OCI-LY1 (cell line): ENCODE measurements at regions not wholly inside any gene's neighbourhood (a gene's known extent, or its start where the extent isn't known, plus 50 kb on each side); places are given as distances from the start of the nearest gene placed in this dataset.

Experiments used
- H2AFZ ChIP-seq: fragments of 200-600 bp; sonication (generic), shearing (Covaris generic); 2 replicates; pipeline ENCODE4 v1.6.0; 2014; ENCODE audit warnings: antibody characterized with exemption, mild to moderate bottlenecking, low read length
- H3F3A ChIP-seq: fragments of 200-600 bp; sonication (generic), shearing (Covaris generic); 2 replicates; pipeline ENCODE4 v1.6.0; 2014; ENCODE audit warnings: mild to moderate bottlenecking, antibody characterized with exemption, low read length, moderate library complexity; ENCODE audit not compliant: insufficient read depth
- H3K27ac ChIP-seq: fragments of 200-600 bp; sonication (generic); 2 replicates; pipeline ENCODE4 v1.5.1; 2014; ENCODE audit warnings: low read length, mixed run types, mild to moderate bottlenecking, low read depth; ENCODE audit not compliant: poor library complexity, severe bottlenecking
- H3K27me3 ChIP-seq: fragments of 200-600 bp; sonication (generic); 2 replicates; pipeline ENCODE4 v1.6.0; 2014; ENCODE audit warnings: antibody characterized with exemption, mild to moderate bottlenecking, low read length, moderate library complexity; ENCODE audit not compliant: insufficient read depth
- H3K36me3 ChIP-seq: fragments of 200-600 bp; sonication (generic); 2 replicates; pipeline ENCODE4 v1.6.1; 2014; ENCODE audit warnings: mild to moderate bottlenecking, antibody characterized with exemption, low read length, moderate library complexity, mixed read lengths; ENCODE audit not compliant: insufficient read depth
- H3K4me1 ChIP-seq: fragments of 200-600 bp; sonication (generic); 2 replicates; pipeline ENCODE4 v1.5.1; 2014; ENCODE audit warnings: mild to moderate bottlenecking, low read length, moderate library complexity; ENCODE audit not compliant: insufficient read depth, severe bottlenecking
- H3K4me2 ChIP-seq: fragments of 200-600 bp; sonication (generic), shearing (Covaris generic); 2 replicates; pipeline ENCODE4 v1.6.1; 2014; ENCODE audit warnings: low read length
- H3K4me3 ChIP-seq: fragments of 200-600 bp; sonication (generic); 2 replicates; pipeline ENCODE4 v1.5.1; 2014; ENCODE audit warnings: low read length, low read depth, mild to moderate bottlenecking, mixed read lengths; ENCODE audit not compliant: poor library complexity, severe bottlenecking
- H3K79me2 ChIP-seq: fragments of 200-600 bp; shearing (Covaris generic); 2 replicates; pipeline ENCODE4 v1.6.1; 2016; ENCODE audit warnings: mixed run types, low read length, mixed read lengths; ENCODE audit not compliant: insufficient read depth
- H3K9ac ChIP-seq: fragments of 200-600 bp; sonication (generic), shearing (Covaris generic); 2 replicates; pipeline ENCODE4 v1.6.1; 2014; ENCODE audit warnings: mild to moderate bottlenecking, low read length, mixed read lengths
- H3K9me2 ChIP-seq: fragments of 200-600 bp; sonication (generic), shearing (Covaris generic); 2 replicates; pipeline ENCODE4 v1.6.1; 2014; ENCODE audit warnings: low read depth, mild to moderate bottlenecking, low read length, mixed read lengths
- H3K9me3 ChIP-seq: fragments of 200-600 bp; shearing (Covaris generic); 2 replicates; pipeline ENCODE4 v1.6.1; 2014; ENCODE audit warnings: low read length, mixed read lengths
- H4K20me1 ChIP-seq: fragments of 200-600 bp; sonication (generic), shearing (Covaris generic); 2 replicates; pipeline ENCODE4 v1.6.0; 2016; ENCODE audit warnings: mild to moderate bottlenecking, low read length; ENCODE audit not compliant: insufficient read depth
- EZH2 ChIP-seq: fragments of 200-600 bp; sonication (generic), shearing (Covaris generic); IDR thresholded peaks from 2 replicates; pipeline ENCODE4 v1.8.0; 2017; ENCODE audit warnings: borderline replicate concordance, mixed run types, mild to moderate bottlenecking, antibody characterized with exemption, low read length, moderate library complexity, mixed read lengths
- TF ChIP-seq, protein P1 (sequence below): fragments of 200-600 bp; sonication (generic), shearing (Covaris generic); IDR thresholded peaks from 2 replicates; pipeline ENCODE4 v1.5.1; 2017; ENCODE audit warnings: mild to moderate bottlenecking, antibody characterized with exemption, low read length, moderate library complexity, mixed read lengths

DNA sequence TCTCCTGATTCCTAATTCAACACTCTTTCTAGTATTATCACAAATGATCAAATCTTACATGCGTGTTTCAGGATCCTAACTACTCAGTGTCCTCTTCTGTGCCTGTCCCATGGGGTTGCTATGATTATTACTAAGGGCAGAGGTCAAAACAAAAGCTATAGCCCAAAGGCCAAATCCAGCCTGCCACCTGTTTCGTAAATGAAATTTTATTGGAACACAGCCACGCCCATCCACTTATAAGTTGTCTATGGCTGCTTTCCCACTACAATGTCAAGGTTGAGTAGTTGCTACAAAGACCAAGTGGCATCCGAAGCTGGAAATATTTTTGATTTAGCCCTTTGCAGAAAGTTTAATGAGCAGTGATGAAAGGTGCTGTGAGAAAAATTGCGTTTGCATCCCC lies 336.6 kb downstream of the TMEM114 start:
- TF ChIP-seq EZH2, result no peak
- TF ChIP-seq, protein P1, sequence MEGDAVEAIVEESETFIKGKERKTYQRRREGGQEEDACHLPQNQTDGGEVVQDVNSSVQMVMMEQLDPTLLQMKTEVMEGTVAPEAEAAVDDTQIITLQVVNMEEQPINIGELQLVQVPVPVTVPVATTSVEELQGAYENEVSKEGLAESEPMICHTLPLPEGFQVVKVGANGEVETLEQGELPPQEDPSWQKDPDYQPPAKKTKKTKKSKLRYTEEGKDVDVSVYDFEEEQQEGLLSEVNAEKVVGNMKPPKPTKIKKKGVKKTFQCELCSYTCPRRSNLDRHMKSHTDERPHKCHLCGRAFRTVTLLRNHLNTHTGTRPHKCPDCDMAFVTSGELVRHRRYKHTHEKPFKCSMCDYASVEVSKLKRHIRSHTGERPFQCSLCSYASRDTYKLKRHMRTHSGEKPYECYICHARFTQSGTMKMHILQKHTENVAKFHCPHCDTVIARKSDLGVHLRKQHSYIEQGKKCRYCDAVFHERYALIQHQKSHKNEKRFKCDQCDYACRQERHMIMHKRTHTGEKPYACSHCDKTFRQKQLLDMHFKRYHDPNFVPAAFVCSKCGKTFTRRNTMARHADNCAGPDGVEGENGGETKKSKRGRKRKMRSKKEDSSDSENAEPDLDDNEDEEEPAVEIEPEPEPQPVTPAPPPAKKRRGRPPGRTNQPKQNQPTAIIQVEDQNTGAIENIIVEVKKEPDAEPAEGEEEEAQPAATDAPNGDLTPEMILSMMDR, result no peak
- H3K4me3 ChIP-seq, result no peak overlapping the region
- no peak overlapping the region for H2AFZ ChIP-seq
- H4K20me1 ChIP-seq, result no peaks in the 10 kb centered on the region
- H3K4me2 ChIP-seq, result no peak overlapping the region
- no peak overlapping the region for H3K9ac ChIP-seq
- H3K27me3 ChIP-seq, result no peaks in the 10 kb centered on the region; the same call in 1 of the 2 replicates
- H3K27ac ChIP-seq, result no peak overlapping the region
- no peaks in the 10 kb centered on the region for H3K36me3 ChIP-seq
- H3K79me2 ChIP-seq, result no peaks in the 10 kb centered on the region
- no peaks in the 10 kb centered on the region for H3F3A ChIP-seq
- no peaks in the 10 kb centered on the region for H3K9me2 ChIP-seq
- H3K9me3 ChIP-seq, result no peaks in the 10 kb centered on the region
- H3K4me1 ChIP-seq, result no peaks in the 10 kb centered on the region

GRCh38 chr16:8251727-8252126 lies 338.6 kb downstream of the TMEM114 start:
- Histone ChIP-seq H4K20me1 (no peaks in the 10 kb centered on the region), H3K79me2 (no peaks in the 10 kb centered on the region), H3K4me3 (no peak overlapping the region), H3K9me3 (no peaks in the 10 kb centered on the region), H3K9ac (no peak overlapping the region), H3K9me2 (no peaks in the 10 kb centered on the region), H3K4me2 (no peak overlapping the region), H3K27me3 (0 out of 2 replicates have a peak, but pooled peaks cover 5% of the 10 kb centered on the region), H2AFZ (no peak overlapping the region), H3F3A (no peaks in the 10 kb centered on the region), H3K36me3 (no peaks in the 10 kb centered on the region), H3K27ac (no peak overlapping the region), H3K4me1 (no peaks in the 10 kb centered on the region)
- TF ChIP-seq EZH2, result no peak
- TF ChIP-seq, protein P1, result no peak

DNA sequence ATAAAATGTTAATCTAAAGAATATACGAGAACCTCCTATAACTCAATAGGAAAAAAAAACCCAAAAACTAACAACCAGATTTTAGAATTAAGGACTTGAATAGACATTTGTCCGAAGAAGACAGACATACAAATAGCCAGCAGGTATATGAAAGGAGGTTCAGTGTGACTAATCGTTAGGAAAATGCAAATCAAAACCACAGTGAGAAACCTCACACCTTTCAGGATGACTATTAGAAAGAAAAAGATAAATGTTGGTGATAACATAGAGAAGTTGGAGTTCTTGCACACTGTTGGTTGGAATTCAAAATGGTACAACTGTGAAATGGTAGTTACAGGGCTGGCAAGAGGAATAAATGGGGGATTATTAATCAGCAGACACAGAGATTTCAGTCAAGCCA lies 339.0 kb downstream of the TMEM114 start:
- H3K27ac ChIP-seq, result no peak overlapping the region
- H3K9me3 ChIP-seq, result no peaks in the 10 kb centered on the region
- no peaks in the 10 kb centered on the region for H3K36me3 ChIP-seq
- no peak overlapping the region for H2AFZ ChIP-seq
- H3K4me2 ChIP-seq, result no peak overlapping the region
- 0 out of 2 replicates have a peak, but pooled peaks cover 5% of the 10 kb centered on the region for H3K27me3 ChIP-seq
- H3K79me2 ChIP-seq, result no peaks in the 10 kb centered on the region
- TF ChIP-seq EZH2, result no peak
- TF ChIP-seq, protein P1, result no peak
- H4K20me1 ChIP-seq, result no peaks in the 10 kb centered on the region
- no peak overlapping the region for H3K4me3 ChIP-seq
- H3K9ac ChIP-seq, result no peak overlapping the region
- no peaks in the 10 kb centered on the region for H3K4me1 ChIP-seq
- H3F3A ChIP-seq, result no peaks in the 10 kb centered on the region
- no peaks in the 10 kb centered on the region for H3K9me2 ChIP-seq
